HepG2 (cell line): ENCODE measurements at regions not wholly inside any gene's neighbourhood (a gene's known extent, or its start where the extent isn't known, plus 50 kb on each side); places are given as distances from the start of the nearest gene placed in this dataset.

ENCODE experiments used
- FOXA3 ChIP-seq: IDR thresholded peaks from 2 replicates; pipeline ENCODE4 v1.6.1; 2016; ENCODE audit warnings: missing genetic modification reagents, missing compliant biosample characterization
- MEF2D ChIP-seq: sonication (generic); formaldehyde crosslinking; IDR thresholded peaks from 2 replicates; pipeline ENCODE4 v1.5.1; 2020; ENCODE audit warnings: mild to moderate bottlenecking, missing genetic modification reagents
- SCMH1 ChIP-seq: sonication (generic); formaldehyde crosslinking; IDR thresholded peaks from 2 replicates; pipeline ENCODE4 v1.9.0; 2021; ENCODE audit warnings: missing genetic modification reagents, mild to moderate bottlenecking, borderline replicate concordance
- SMC3 ChIP-seq: IDR thresholded peaks from 2 replicates; pipeline ENCODE4 v1.6.1; 2011; ENCODE audit warnings: low read length, improper control_type of control experiment
- ZBTB7A ChIP-seq: sonication (generic); formaldehyde crosslinking; IDR thresholded peaks from 2 replicates; pipeline ENCODE4 v1.8.0; 2022; ENCODE audit warnings: mild to moderate bottlenecking, missing genetic modification reagents
- ZNF652 ChIP-seq: IDR thresholded peaks from 2 replicates; pipeline ENCODE4 v1.6.1; 2016; ENCODE audit warnings: low read depth, borderline replicate concordance
- TF ChIP-seq, protein P1 (sequence below): sonication (generic); formaldehyde crosslinking; IDR thresholded peaks from 2 replicates; pipeline ENCODE4 v1.5.0; 2020; ENCODE audit warnings: mild to moderate bottlenecking, missing genetic modification reagents, moderate library complexity
- TF ChIP-seq, protein P2 (sequence below): IDR thresholded peaks from 2 replicates; pipeline ENCODE4 v1.6.1; 2018; ENCODE audit warnings: missing genetic modification reagents, mild to moderate bottlenecking, missing compliant biosample characterization

DNA sequence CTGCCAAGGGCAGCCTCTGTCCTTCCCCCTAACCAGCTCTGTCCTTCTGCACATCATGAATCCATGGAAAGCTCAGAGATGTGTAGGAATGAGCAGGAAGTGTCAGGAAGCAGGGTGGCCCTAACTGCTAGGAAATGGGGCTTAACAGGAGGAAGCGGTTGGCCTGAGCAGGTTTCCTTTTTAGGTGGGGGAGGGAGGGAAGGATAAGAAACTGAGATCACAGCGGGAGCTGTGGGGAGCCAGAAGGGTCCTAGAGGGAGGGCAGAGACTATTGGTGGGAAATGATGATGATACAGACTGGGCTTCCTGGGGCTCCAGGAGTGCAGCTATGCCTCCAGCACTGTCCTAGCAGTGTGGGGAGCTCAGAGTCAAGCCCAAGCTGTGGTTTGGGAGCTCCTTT, 182.0 kb downstream of the SH3BP4 start:
- TF ChIP-seq ZNF652 (CRISPR knock-in tag) (no peak), ZBTB7A (CRISPR knock-in tag) (no peak), SMC3 (no peak), SCMH1 (CRISPR knock-in tag) (no peak), MEF2D (CRISPR knock-in tag) (no peak), FOXA3 (CRISPR knock-in tag) (no peak)
- TF ChIP-seq, protein P1, sequence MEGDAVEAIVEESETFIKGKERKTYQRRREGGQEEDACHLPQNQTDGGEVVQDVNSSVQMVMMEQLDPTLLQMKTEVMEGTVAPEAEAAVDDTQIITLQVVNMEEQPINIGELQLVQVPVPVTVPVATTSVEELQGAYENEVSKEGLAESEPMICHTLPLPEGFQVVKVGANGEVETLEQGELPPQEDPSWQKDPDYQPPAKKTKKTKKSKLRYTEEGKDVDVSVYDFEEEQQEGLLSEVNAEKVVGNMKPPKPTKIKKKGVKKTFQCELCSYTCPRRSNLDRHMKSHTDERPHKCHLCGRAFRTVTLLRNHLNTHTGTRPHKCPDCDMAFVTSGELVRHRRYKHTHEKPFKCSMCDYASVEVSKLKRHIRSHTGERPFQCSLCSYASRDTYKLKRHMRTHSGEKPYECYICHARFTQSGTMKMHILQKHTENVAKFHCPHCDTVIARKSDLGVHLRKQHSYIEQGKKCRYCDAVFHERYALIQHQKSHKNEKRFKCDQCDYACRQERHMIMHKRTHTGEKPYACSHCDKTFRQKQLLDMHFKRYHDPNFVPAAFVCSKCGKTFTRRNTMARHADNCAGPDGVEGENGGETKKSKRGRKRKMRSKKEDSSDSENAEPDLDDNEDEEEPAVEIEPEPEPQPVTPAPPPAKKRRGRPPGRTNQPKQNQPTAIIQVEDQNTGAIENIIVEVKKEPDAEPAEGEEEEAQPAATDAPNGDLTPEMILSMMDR (CRISPR knock-in tag): no peak
- TF ChIP-seq, protein P2, sequence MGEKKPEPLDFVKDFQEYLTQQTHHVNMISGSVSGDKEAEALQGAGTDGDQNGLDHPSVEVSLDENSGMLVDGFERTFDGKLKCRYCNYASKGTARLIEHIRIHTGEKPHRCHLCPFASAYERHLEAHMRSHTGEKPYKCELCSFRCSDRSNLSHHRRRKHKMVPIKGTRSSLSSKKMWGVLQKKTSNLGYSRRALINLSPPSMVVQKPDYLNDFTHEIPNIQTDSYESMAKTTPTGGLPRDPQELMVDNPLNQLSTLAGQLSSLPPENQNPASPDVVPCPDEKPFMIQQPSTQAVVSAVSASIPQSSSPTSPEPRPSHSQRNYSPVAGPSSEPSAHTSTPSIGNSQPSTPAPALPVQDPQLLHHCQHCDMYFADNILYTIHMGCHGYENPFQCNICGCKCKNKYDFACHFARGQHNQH (CRISPR knock-in tag): no peak
